DMS153 treated with DMSO at 0.1 percent for 48 hours (cell line): ENCODE measurements at regions not wholly inside any gene's neighbourhood (a gene's known extent, or its start where the extent isn't known, plus 50 kb on each side); places are given as distances from the start of the nearest gene placed in this dataset.

Experiments used
- DNase-seq: peaks from one replicate; lab custom pipeline; 2025; ENCODE audit not compliant: unreplicated experiment; lab: John Stamatoyannopoulos, UW

- no peak for DNase-seq
Observed at GRCh38 chr5:29889051-29889450, 1304.4 kb upstream of the CDH6 start.

- no peak for DNase-seq
Observed at GRCh38 chr5:29885595-29885994, 1307.9 kb upstream of the CDH6 start.

- DNase-seq: no peak
Observed at GRCh38 chr5:29882036-29882435, 1311.5 kb upstream of the CDH6 start.

- no peak for DNase-seq
Observed at GRCh38 chr5:29879401-29879800, 1314.1 kb upstream of the CDH6 start.

GRCh38 chr5:29878599-29878998, 1314.9 kb upstream of the CDH6 start:
- no peak for DNase-seq

- DNase-seq: no peak
Observed at GRCh38 chr5:29867155-29867554, 1326.3 kb upstream of the CDH6 start.

- no peak for DNase-seq
Observed at GRCh38 chr5:29853711-29854220, 1339.7 kb upstream of the CDH6 start.

GRCh38 chr5:29852329-29852728, 1341.2 kb upstream of the CDH6 start:
- DNase-seq: no peak

GRCh38 chr5:29845206-29845605, 1348.3 kb upstream of the CDH6 start:
- no peak for DNase-seq

GRCh38 chr5:29833394-29833793, 1360.1 kb upstream of the CDH6 start:
- DNase-seq: no peak

- DNase-seq: no peak
Observed at GRCh38 chr5:29822521-29822920, 1371.0 kb upstream of the CDH6 start.

- no peak for DNase-seq
Observed at GRCh38 chr5:29811914-29812679, 1381.4 kb upstream of the CDH6 start.

- DNase-seq: no peak
Observed at GRCh38 chr5:29805804-29806203, 1387.7 kb upstream of the CDH6 start.

- DNase-seq: no peak
Observed at GRCh38 chr5:29800752-29801151, 1392.7 kb upstream of the CDH6 start.

GRCh38 chr5:29796013-29796412, 1397.5 kb upstream of the CDH6 start:
- peak; percentile 24 for DNase-seq

GRCh38 chr5:29795096-29795652, 1398.3 kb upstream of the CDH6 start:
- no peak for DNase-seq

GRCh38 chr5:29794141-29794787, 1399.2 kb upstream of the CDH6 start:
- no peak for DNase-seq

- no peak for DNase-seq
Observed at GRCh38 chr5:29790281-29790680, 1403.2 kb upstream of the CDH6 start.

GRCh38 chr5:29780401-29780800, 1413.1 kb upstream of the CDH6 start:
- peak; percentile 10 for DNase-seq

- no peak for DNase-seq
Observed at GRCh38 chr5:29779141-29779540, 1414.3 kb upstream of the CDH6 start.

GRCh38 chr5:29777373-29777772, 1416.1 kb upstream of the CDH6 start:
- no peak for DNase-seq

GRCh38 chr5:29770936-29771335, 1422.5 kb upstream of the CDH6 start:
- DNase-seq: no peak
